ENCODE measurements at regions not wholly inside any gene's neighbourhood (a gene's known extent, or its start where the extent isn't known, plus 50 kb on each side); places are given as distances from the start of the nearest gene placed in this dataset.

- Histone ChIP-seq H2BK15ac (ENCODE audit: low read depth, low read length) (no peak overlapping the region), H2BK12ac (ENCODE audit: insufficient read length, low read depth, low read length) (no peak overlapping the region), H3K27me3 (ENCODE audit: insufficient read depth, low read length) (no peaks in the 10 kb centered on the region), H2AFZ (ENCODE audit: low read length) (no peak overlapping the region), H4K20me1 (ENCODE audit: control insufficient read depth, insufficient read depth, insufficient read length) (no peaks in the 10 kb centered on the region), H2AK5ac (ENCODE audit: insufficient read length, low read length) (no peak overlapping the region), H3K27ac (ENCODE audit: insufficient read length, low read depth, low read length) (no peak overlapping the region), H3K56ac (ENCODE audit: insufficient read length, low read depth, low read length) (no peak overlapping the region), H2BK20ac (ENCODE audit: low read depth, low read length, poor library complexity, severe bottlenecking) (no peak overlapping the region), H2BK120ac (ENCODE audit: low read depth, low read length, poor library complexity, severe bottlenecking) (no peak overlapping the region), H3K23ac (ENCODE audit: insufficient read length, low read depth, low read length) (no peak overlapping the region), H3K4ac (ENCODE audit: low read depth, low read length) (no peak overlapping the region), H4K5ac (ENCODE audit: insufficient read length, low read depth, low read length) (no peak overlapping the region), H4K8ac (replicated peaks; ENCODE audit: insufficient read length, low read depth, low read length) (no peak overlapping the region), H3K4me1 (ENCODE audit: insufficient read depth, low read length) (no peaks in the 10 kb centered on the region; the same call in 1 of the 2 replicates), H3T11ph (ENCODE audit: low read length) (no peak overlapping the region), H3K4me2 (ENCODE audit: insufficient read depth, insufficient read length, low read length) (no peak overlapping the region), H3K79me2 (ENCODE audit: insufficient read depth, low read length) (no peaks in the 10 kb centered on the region), H3K9me3 (ENCODE audit: control insufficient read depth, low read depth, low read length) (no peaks in the 10 kb centered on the region), H3K14ac (ENCODE audit: insufficient read depth, low read length) (no peak overlapping the region), H3K23me2 (ENCODE audit: insufficient read length, low read depth, low read length, poor library complexity, severe bottlenecking) (no peaks in the 10 kb centered on the region), H4K91ac (ENCODE audit: insufficient read length, low read depth, low read length) (no peak overlapping the region), H2BK5ac (ENCODE audit: insufficient read length, low read length) (no peak overlapping the region), H3K79me1 (ENCODE audit: insufficient read depth, low read depth, low read length, poor library complexity, severe bottlenecking) (no peaks in the 10 kb centered on the region), H3K18ac (ENCODE audit: insufficient read length, low read depth, low read length) (no peak overlapping the region), H3K9ac (ENCODE audit: extremely low read depth, insufficient read length, low read length) (no peak overlapping the region)
- no peak overlapping the region for H3K4me3 Mint-ChIP-seq
- no peaks in the 10 kb centered on the region; a peak in 1 of 7 replicates for H3K36me3 Mint-ChIP-seq (ENCODE audit: insufficient read depth in 1 of 3, low read depth in 3 of 3)
- DNase-seq: no peak
- H3K27ac Mint-ChIP-seq: no peak overlapping the region
- TF ChIP-seq CTCF (conservative IDR thresholded peaks at IDR 0.05): no peak
- peaks cover 10 to 13% of the 10 kb centered on the region in 2 experiments for H3K4me1 Mint-ChIP-seq
- H3K27me3 Mint-ChIP-seq (ENCODE audit: low read depth): no peaks in the 10 kb centered on the region
- no peaks in the 10 kb centered on the region for H3K9me3 Mint-ChIP-seq
- no CpG with 5 or more reads among the region's 2 CpGs for WGBS (ENCODE audit: extremely low coverage, insufficient read length, low lambda C conversion rate)
These were observed 124.4 kb downstream of the SLIT2 start for GRCh38 chr4:20376070-20376469.
